Left hindlimb (tissue), 1 donor: ENCODE measurements at regions not wholly inside any gene's neighbourhood (a gene's known extent, or its start where the extent isn't known, plus 50 kb on each side); places are given as distances from the start of the nearest gene placed in this dataset.

ENCODE experiments used
- DNase-seq: peaks from one replicate; pipeline ENCODE4 v3.0.0-alpha.2; 2018

- DNase-seq = no peak
Observed at GRCh38 chr9:89724659-89725058, 119.8 kb downstream of the GADD45G start.

DNA sequence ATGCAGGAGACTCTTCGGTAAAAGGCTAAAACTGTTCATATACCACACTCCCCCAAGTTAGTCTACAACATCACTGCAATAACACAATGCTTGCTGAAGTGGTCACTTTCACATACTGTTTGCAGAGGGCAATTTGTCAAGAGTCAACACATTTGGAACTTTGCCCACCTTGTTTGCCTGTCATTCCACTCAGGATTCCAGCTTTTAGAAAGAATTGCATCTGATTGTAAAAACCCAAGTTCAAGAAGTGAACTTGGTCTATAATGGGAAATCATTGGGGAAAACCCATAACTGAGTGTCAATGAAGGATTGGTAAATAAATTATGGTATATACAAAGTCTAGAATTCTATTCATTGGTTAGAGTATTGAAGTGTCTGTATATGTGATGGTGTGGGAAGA lies 120.5 kb downstream of the GADD45G start:
- DNase-seq = no peak

DNA sequence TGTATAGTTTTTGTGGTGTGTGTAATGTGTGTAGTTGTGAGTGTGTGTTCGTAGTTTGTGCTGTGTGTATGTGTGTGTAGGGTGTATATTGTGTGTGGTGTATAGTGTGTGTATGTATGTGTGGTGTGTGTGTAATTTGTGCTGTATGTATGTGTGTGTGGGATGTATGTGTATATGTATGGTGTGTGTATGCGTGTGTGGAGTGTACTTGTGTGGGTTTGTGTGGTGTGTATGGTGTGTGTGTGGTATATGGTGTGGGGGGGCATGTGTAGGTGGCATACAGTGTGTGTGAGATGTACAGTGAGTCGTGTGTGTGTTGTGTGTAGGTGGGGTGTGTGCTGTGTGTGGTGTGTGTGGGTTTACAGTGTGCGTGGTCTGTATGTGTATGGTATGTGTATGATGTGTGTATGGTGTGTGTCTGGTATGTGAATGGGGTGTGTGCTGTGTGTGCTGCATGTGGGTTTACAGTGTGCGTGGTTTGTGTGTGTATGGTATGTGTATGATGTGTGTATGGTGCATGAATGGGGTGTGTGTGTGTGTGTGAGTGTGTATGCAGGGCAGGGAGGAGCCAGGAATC lies 125.2 kb downstream of the GADD45G start:
- DNase-seq = no peak

DNA sequence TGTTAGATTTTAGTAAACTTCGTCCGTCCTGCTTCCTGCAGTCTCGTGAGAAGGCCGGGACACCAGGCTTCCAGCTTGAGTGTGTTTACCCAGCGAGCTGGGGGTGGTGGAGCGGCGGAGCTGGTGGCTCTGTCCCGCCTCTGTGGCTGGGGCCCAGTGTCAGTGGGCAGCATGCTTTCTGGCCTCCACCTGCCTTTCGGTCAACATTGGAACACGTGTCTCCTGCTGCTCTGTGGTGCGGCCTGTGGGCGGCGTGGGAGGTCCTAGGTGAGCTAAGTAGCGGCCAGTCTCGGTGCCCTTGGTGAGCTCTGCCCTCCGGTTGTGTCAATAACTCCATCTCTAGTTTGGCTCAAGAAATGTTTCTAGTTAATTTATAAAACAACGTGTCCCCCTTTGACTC lies 125.9 kb downstream of the GADD45G start:
- no peak for DNase-seq

DNA sequence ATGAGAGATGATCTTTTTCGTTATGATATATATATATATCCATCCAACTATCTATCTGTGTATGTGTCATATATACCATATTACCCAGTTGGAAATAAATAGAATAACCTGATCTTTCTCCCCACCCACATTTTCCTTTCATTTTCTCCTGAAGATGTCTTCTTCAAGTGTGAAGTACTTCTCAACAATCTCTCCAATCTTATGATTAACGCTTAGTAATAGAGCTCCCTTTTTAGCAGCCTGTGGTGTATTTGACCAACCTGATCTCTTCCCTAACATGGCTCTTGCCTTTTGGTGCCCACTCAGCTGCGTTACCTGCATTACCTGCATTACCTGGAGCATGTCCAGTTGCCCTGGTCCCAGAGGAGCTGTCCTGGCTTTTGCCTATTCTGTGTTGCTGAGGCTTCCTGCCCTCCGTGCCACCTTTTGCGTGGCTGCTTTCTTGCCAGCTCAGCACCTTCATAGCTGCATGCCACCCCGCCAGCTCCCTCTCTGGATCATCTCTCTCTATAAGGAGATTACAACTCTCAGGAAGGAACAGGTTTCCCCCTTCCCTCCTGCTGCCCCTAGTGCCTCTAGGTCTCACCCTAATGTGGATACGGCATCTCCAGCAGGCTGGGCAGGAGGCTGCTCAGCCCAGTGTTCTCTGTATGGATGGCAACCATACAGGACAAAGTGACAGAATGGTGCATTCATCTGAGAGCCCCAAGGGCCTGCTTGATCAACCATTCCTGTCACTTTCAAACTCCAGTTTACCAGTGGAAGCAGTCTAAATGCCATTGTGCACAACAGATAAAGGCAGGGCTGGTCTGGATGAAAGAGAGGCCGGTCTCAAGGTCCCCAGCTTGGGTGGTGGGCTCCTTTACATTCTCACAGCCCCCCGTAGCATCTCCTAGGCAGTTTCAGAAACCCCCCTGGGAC lies 126.7 kb downstream of the GADD45G start:
- no peak for DNase-seq

DNA sequence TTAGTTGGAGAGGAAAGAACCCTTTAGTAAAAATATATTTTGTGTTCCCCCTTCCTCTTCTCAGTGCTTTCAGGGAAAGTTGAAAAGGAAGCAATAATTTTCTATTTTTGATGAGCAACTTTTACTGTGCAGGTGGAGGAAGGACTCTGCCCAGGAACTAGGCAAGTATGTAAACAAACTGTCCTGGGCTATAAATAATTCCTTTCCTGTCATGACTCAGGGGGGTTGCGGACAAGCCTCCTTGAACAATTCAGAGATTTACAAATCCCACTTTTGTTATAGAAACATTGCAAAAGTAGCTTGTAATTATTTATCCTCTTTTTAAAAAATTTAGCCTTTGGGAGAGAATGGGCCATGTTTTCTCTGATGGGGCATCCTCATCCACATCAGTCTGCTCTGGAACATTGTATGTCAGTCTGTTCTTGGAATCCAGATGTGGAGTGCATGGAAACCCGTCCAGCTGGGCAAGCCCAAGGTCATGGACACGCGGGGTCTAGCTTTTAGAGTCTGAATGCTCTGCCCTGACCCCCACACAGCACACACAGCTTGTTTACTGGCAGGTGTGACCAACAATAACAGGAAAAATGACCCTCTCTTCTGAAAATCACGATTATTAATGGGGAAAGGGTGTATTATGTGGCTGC lies 127.6 kb downstream of the GADD45G start:
- no peak for DNase-seq

- no peak for DNase-seq
Observed at GRCh38 chr9:89732939-89733324, 128.1 kb downstream of the GADD45G start.

DNA sequence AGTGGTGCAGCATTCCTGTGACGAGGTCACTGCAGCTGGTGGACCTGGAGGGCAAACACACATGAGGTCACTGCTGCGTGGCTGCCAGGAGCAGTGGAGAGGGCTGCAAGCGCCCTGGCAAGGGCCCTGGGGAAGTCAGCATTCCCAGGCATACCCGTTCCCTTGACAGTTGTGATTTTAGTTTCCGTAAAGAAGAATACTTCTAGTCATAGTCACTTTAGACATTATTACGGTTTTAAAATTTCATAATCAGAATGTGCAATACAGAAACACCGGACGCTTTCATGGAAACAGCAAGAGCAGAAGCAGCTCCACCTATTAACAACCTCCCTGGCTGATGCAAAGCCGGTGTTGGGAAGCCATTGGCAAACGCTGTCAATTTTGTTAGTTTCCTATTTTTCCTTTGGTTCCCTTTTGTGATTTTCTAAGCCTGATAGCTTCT lies 129.8 kb downstream of the GADD45G start:
- no peak for DNase-seq

GRCh38 chr9:89738137-89738932 lies 133.5 kb downstream of the GADD45G start:
- DNase-seq = no peak

DNA sequence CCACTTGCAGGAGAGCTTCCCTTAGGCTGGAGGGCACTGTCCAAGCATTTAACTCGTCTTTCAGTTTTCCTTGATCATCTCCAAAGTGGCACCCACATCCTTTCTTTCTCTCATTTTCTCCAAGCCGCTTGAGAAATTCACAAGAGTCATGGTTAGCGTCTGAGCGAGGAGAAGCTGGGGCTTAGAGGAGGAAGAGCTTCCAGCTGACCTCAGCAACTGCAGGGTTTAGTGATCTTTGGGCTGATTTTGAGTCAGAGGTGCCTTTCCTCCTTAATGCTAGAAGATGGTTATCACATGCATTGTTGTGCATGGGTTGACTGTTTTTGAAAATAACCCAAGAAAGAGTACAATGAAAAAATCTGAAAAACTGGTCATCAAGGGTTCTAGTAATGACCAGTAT lies 134.7 kb downstream of the GADD45G start:
- no peak for DNase-seq

GRCh38 chr9:89739916-89740315 lies 135.1 kb downstream of the GADD45G start:
- no peak for DNase-seq

DNA sequence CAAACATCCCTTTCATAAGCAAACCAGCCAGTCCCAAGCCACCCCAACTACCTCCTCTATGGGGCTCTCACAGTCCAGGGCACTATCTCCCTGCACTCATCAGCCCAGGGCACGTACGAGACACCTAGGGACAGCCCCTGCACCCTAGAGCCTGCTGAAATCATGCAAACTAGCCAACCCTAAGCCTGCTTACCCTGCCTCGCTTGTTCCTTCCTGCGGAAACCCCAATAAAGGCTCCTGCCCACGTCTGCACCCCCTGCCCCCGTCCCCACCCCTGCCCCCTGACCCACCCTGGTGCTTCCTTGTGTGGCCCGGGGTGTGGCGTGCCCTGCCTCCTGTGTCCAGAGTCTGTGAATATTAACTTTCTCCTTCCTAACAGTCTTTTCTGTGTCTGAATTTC lies 135.9 kb downstream of the GADD45G start:
- no peak for DNase-seq

- no peak for DNase-seq
Observed at GRCh38 chr9:89742660-89743059, 137.8 kb downstream of the GADD45G start.

DNA sequence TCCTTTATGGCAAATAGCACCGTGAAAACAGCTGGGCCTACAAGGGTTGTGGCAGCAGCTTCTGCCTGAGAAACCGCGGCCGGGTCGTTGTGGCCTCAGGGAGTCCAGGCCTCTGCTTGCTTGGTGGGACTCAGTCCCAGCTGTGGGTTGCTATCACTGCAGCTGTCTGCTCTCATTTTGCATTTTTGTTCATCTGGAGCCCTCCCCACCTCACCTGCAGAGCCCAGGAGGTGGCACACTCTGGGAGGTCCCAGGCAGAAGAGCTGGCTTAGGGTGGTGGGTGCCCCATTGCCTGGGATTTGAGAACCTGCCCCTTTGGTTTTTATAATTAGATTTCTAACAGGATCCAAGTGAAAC lies 138.4 kb downstream of the GADD45G start:
- no peak for DNase-seq

DNA sequence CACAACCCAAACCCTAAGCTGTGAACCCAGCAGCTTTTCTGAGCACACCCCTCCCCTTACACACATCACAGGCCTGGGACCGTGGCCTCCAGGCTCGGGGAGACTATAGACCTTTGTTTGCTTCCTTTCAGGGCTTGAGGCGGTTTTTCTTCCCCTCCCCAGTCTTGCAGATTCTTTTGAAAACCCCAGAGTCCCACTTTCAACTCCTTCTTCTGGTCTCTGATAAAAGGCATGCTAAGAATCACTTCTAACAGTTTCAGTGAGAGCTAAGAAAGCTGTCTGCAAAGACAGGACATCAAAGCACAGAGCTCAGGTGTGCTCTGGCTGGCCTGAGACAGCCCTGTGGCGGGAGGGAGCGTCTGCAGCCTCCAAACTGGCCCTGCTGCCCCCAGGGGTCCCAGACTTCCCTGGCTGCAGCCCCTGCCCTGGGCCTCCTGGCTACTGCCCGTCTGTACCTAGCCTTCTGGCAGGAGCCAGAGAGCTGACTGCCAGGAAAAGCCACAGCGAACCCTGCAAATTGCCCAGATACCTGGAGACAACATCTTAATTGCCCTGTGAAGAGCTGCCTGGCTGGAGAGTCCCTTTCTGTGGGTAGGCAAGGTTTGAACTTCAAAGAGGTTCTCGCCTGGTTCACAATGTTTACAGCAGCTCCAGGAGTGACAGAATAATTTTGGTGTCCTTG lies 138.9 kb downstream of the GADD45G start:
- no peak for DNase-seq

- no peak for DNase-seq
Observed at GRCh38 chr9:89744255-89744648, 139.4 kb downstream of the GADD45G start.

- no peak for DNase-seq
Observed at GRCh38 chr9:89744730-89745129, 139.9 kb downstream of the GADD45G start.

DNA sequence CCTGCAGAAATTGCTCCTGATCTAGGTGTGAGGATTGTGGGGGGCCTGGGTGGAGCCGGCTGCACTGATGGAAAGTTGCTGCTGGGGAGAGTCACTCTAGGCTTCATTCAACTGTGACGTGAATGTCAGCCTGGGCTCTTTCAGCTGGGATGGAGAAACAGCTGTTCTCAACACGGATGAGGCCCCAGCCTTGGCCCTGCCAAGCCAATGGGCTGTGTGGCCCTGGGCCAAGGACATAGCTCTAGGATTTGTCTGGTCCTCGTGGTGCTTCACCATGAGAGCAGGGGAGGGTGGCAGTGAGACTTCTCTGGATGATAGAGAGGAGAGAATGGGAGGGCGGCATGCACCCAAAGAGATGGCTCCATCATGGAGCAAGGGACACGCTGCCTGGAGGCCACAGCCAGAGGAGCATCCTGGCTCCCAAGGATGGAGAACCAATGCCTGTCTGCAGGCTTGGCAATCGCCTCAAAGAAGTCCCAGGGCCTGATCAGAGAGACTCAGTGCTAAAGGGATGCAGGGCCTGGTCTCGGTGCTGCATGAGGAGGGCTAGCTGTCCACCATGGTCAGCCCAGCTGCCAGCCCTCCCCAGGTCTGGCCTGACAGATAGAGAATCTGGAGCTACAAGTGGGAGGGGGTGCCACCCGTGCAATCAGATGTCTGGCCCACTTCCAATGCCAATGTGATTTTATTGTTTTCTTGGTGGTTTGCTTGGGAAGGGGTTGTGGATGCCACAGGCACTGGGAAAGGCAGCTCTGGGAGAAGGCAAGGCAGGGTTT lies 141.0 kb downstream of the GADD45G start:
- no peak for DNase-seq

DNA sequence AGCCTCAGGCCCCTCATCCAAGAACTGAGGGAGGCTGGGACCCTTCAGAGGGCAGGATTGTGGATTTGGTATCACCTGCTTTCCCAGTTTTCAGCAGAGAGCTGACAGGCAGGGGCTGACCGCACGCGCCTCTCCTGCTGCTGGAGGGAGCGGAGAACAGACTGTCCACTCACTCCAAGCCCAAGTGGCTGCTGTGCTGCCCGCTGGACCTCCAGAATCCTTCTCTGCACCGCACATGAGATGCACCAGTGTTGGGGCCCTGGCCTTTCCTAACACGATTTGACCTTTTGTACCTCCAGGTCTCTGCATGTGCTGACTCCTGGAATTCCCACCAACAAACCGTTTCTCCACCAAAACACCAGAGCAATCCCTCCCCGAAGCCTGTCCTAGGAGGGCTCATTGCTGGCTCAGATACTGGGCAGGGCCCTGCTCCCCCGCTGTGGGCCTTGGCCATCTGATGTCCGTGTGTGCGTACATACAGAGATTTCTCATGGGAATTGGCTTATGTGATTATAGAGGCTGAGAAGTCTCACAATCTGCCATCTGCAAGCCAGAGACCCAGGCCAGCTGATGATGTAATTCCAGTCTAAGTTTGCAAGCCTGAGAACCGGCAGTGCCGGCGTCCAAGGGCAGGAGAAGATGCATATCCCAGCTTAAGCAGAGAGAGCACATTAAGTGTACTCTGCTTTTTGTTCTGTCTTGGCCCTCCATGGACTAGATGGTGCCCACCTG lies 141.7 kb downstream of the GADD45G start:
- peak; percentile 70 for DNase-seq

DNA sequence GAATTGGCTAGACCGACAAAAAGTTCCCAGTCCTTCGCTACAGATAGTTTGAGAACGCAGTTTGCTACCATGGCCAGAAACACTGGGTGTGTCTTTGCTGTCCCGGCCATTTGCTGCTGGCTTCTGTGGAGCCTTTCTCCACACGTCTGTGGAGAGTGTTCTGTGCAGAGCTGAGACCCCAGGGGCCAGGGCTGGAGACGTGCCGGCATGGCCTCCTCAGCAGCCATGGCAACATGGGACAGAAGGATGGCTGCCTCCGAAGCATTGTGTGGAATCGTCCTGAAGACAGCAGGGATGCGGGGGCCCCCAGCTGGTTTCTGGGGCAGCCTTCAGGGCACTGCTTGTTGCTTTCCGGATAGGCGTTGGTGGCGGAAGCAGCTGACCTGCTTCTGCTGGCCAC lies 142.8 kb downstream of the GADD45G start:
- no peak for DNase-seq

GRCh38 chr9:89748021-89748670 lies 143.3 kb downstream of the GADD45G start:
- DNase-seq = no peak
